ENCODE measurements at regions not wholly inside any gene's neighbourhood (a gene's known extent, or its start where the extent isn't known, plus 50 kb on each side); places are given as distances from the start of the nearest gene placed in this dataset.

- ChIA-PET CTCF (interaction anchor here (0.7 kb wide), 1 partner anchor 506 kb away, joined by 3 read pairs; no protein-coding TSS in a partner anchor), POLR2A (no interaction called here)
- H3K4me1 Mint-ChIP-seq (ENCODE audit: low read depth): no peaks in the 10 kb centered on the region
- H3K9me3 Mint-ChIP-seq: no peaks in the 10 kb centered on the region
- no peak overlapping the region for H3K27ac Mint-ChIP-seq
- intact Hi-C loops (cut with micrococcal nuclease): no loop called here
- DNase-seq (no peak), ATAC-seq (no peak)
- peaks cover 19% of the 10 kb centered on the region for H3K27me3 Mint-ChIP-seq
- no peak overlapping the region for H3K4me3 Mint-ChIP-seq
- TF ChIP-seq CTCF (IDR thresholded peaks at IDR 0.05): no peak
- H3K36me3 Mint-ChIP-seq (ENCODE audit: low read depth): no peaks in the 10 kb centered on the region
These were observed 218.7 kb upstream of the S1PR3 start for GRCh38 chr9:88772575-88772974.

DNA sequence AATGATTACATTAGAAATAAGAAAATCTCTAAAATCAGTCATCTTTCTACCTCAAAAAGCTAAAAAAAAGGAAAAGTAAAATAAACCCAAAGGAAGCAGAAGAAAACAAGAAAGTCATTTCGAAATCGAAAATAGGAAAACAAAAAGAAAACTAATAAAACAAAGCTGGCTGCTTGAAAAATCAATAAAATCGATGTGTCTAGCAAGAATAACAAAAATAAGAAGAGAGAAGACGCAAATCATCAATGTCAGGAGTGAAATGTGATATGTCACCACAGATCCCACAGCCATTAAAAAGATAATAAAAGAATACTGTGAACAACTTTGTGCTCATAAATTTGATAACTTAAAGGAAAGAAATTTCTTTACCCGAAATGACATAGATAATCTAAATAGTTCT lies 218.1 kb upstream of the S1PR3 start:
- H3K27ac Mint-ChIP-seq: no peak overlapping the region
- no peaks in the 10 kb centered on the region for H3K36me3 Mint-ChIP-seq (ENCODE audit: low read depth)
- peaks cover 19% of the 10 kb centered on the region for H3K27me3 Mint-ChIP-seq
- no peaks in the 10 kb centered on the region for H3K4me1 Mint-ChIP-seq (ENCODE audit: low read depth)
- CTCF ChIA-PET: no interaction called here
- intact Hi-C loops (cut with micrococcal nuclease): no loop called here
- H3K4me3 Mint-ChIP-seq: no peak overlapping the region
- no peak for DNase-seq
- no peak for ATAC-seq
- POLR2A ChIA-PET: no interaction called here
- H3K9me3 Mint-ChIP-seq: no peaks in the 10 kb centered on the region
- no peak for TF ChIP-seq CTCF (IDR thresholded peaks at IDR 0.05)

DNA sequence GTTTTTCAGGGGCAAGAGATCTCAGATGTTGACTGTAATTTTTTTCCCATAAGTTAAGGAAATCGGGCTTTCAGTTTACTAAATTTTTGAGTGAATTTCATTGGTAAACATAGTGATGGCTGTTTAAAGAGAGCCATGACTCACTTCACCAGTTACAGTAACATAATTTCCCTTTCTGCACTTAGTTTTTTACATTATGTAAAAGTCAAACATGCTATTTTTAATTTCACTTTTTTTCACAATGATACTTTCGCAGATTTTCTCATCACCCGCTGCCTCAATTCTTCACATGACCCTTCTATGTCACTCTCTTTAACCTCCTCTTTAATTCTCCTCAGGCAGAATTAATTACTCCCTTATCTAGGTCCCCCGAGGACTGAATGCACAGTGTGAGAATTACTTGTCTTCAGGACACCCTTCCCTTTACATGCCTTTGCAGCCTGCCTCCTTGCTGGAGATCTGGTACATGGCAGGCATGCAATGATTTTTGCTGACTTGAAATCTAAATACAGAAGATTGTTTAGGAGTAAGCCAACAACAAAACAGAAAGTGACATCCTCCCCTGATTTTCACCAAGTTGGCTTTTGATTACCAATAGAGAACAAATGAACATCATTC lies 217.5 kb upstream of the S1PR3 start:
- Mint-ChIP-seq H3K27ac (no peak overlapping the region), H3K27me3 (peaks cover 19% of the 10 kb centered on the region), H3K36me3 (ENCODE audit: low read depth) (no peaks in the 10 kb centered on the region), H3K4me3 (no peak overlapping the region), H3K4me1 (ENCODE audit: low read depth) (no peaks in the 10 kb centered on the region), H3K9me3 (no peaks in the 10 kb centered on the region)
- no peak for DNase-seq
- no peak for TF ChIP-seq CTCF (IDR thresholded peaks at IDR 0.05)
- intact Hi-C loops (cut with micrococcal nuclease): no loop called here
- ChIA-PET CTCF (no interaction called here), POLR2A (no interaction called here)
- no peak for ATAC-seq

GRCh38 chr9:88775037-88775471 lies 216.2 kb upstream of the S1PR3 start:
- intact Hi-C loops (cut with micrococcal nuclease): no loop called here

DNA sequence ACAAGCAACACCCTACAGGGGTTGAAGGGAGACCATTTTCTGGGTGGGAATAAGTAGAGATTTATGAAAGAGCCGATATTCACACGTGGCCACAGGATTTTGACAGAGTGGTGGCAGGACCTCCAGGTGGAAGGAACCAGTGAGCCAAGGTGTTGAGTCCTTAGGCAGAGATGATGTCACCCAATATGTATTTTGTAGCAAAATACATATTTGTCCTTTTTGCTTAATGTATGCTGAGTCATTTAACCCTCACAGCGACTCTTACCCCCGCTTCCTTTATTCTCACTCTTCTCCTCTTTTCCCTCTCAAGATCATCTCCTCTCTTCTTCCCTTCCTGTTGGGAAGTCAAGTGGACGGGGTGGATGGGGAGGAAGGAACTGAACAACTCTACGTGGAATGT lies 215.7 kb upstream of the S1PR3 start:
- DNase-seq: no peak
- Mint-ChIP-seq H3K4me3 (no peak overlapping the region), H3K4me1 (ENCODE audit: low read depth) (no peaks in the 10 kb centered on the region), H3K36me3 (ENCODE audit: low read depth) (no peaks in the 10 kb centered on the region), H3K9me3 (no peaks in the 10 kb centered on the region), H3K27ac (no peak overlapping the region), H3K27me3 (peaks cover 19% of the 10 kb centered on the region)
- CTCF ChIA-PET: no interaction called here
- POLR2A ChIA-PET: no interaction called here
- TF ChIP-seq CTCF (IDR thresholded peaks at IDR 0.05): no peak
- ATAC-seq: no peak
- intact Hi-C loops (cut with micrococcal nuclease): no loop called here

More at GRCh38 chr9:88775037-88775471, 216.2 kb upstream of the S1PR3 start:
- no peaks in the 10 kb centered on the region for H3K36me3 Mint-ChIP-seq (ENCODE audit: low read depth)
- no peaks in the 10 kb centered on the region for H3K9me3 Mint-ChIP-seq
- no peaks in the 10 kb centered on the region for H3K4me1 Mint-ChIP-seq (ENCODE audit: low read depth)
- no peak for DNase-seq
- H3K27ac Mint-ChIP-seq: no peak overlapping the region
- CTCF ChIA-PET: no interaction called here
- H3K27me3 Mint-ChIP-seq: peaks cover 19% of the 10 kb centered on the region
- TF ChIP-seq CTCF (IDR thresholded peaks at IDR 0.05): no peak
- no peak overlapping the region for H3K4me3 Mint-ChIP-seq
- no peak for ATAC-seq
- POLR2A ChIA-PET: no interaction called here

Data from activated CD8-positive, alpha-beta T cell treated with anti-CD3 and anti-CD28 coated beads for 36 hours (primary cell).